Heart left ventricle (tissue), 13 donors: ENCODE measurements at regions not wholly inside any gene's neighbourhood (a gene's known extent, or its start where the extent isn't known, plus 50 kb on each side); places are given as distances from the start of the nearest gene placed in this dataset.

Source experiments
- POLR2A ChIP-seq, 2 donors: fragments of 450-650 bp; IDR thresholded peaks; one replicate each; pipeline ENCODE4 v1.6.1; 2017; ENCODE audit warnings: antibody characterized with exemption in 2 of 2, mild to moderate bottlenecking in 2 of 2, moderate library complexity in 2 of 2
- TF ChIP-seq, protein P1 (sequence below), 12 donors: fragments of 200-600 bp; sonication (generic) in 4 of 12; IDR thresholded peaks; one replicate each; pipeline versions ENCODE4 v1.5.0 to v1.8.0; 2018 to 2022; ENCODE audit warnings: antibody characterized with exemption in 12 of 12, mild to moderate bottlenecking in 5 of 12
- donor health status: ischemic (EF 13 %, LVEDD 7.1; RV severe dilation, severe dysfunction).
- donor health status: DM: no; HTN: yes; CAD: no.
- donor health status: DM: no; HTN: no; CAD: no.
- donor health status: ischemic (EF 25% LVEDD 6.9; RV normal size, moderate dysfunction).
- donor health status: ischemic (EF 25% LVEDD 5.7; RV mildly dilated, moderate dysfunction).
- donor health status: ischemic (EF 35%, LVEDD 5.7; RV mildly dilated, moderate dysfunction).
- donor health status: nonischemic (EF 11% LVEDD 7.7; RV severe dilation, severe dysfunction).
- donor health status: DM: yes; HTN: yes; CAD: no.
- donor health status: PGD.
- donor health status: ischemic (EF 29% LVEDD 5.4; RV normal size, mild dysfunction).
- donor health status: nonischemic (EF 23%, LVEDD 6.1; RV moderate dilation, normal function).

GRCh38 chr20:53753880-53754459, 160.3 kb upstream of the ZNF217 start:
- TF ChIP-seq, protein P1, sequence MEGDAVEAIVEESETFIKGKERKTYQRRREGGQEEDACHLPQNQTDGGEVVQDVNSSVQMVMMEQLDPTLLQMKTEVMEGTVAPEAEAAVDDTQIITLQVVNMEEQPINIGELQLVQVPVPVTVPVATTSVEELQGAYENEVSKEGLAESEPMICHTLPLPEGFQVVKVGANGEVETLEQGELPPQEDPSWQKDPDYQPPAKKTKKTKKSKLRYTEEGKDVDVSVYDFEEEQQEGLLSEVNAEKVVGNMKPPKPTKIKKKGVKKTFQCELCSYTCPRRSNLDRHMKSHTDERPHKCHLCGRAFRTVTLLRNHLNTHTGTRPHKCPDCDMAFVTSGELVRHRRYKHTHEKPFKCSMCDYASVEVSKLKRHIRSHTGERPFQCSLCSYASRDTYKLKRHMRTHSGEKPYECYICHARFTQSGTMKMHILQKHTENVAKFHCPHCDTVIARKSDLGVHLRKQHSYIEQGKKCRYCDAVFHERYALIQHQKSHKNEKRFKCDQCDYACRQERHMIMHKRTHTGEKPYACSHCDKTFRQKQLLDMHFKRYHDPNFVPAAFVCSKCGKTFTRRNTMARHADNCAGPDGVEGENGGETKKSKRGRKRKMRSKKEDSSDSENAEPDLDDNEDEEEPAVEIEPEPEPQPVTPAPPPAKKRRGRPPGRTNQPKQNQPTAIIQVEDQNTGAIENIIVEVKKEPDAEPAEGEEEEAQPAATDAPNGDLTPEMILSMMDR (IDR thresholded peaks at IDR 0.05): no peak
- no peak for TF ChIP-seq POLR2A (IDR thresholded peaks at IDR 0.05)
